ENCODE measurements at regions not wholly inside any gene's neighbourhood (a gene's known extent, or its start where the extent isn't known, plus 50 kb on each side); places are given as distances from the start of the nearest gene placed in this dataset.
"Not testable (repeated sequence)": the region's sequence is repeated elsewhere in the genome, so short reads cannot be mapped to it uniquely, and the experiment has no call there.

DNA sequence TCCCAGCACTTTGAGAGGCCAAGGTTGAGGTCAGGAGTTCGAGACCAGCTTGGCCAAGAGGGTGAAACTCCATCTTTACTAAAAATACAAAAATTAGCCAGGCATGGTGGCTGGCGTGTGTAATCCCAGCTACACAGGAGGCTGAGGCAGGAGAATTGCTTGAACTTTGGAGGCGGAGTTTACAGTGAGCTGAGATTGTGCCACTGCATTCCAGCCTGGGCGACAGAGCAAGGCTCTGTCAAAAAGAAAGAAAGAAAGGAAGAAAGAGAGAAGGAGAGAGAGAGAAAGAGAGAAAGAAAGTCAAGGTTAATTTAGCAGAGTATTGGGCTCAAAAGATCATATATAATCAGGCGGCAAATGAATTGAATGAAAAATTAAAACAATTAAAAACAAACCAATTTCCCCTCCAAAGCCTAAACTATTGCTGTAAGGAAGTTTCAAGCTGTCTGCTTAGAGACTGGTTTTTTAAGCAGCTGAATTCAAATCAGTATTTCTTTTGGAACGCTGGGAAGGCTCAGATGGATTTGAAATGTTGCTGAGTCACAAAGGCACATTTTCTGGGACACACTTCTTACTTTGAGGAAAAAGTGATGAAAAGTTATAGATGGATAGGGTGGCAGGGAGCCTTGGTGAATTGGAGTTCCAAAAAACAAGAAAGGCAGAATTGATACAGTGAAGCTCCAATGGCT is 81.3 kb upstream of the BHLHE40 start:
- Mint-ChIP-seq H3K4me3 (no peak overlapping the region), H3K36me3 (ENCODE audit: low read depth) (no peaks in the 10 kb centered on the region), H3K27me3 (no peaks in the 10 kb centered on the region), H3K9me3 (no peaks in the 10 kb centered on the region), H3K4me1 (ENCODE audit: low read depth) (peaks cover 20% of the 10 kb centered on the region), H3K27ac (peak overlapping the region; percentile 8)
- intact Hi-C loops (cut with micrococcal nuclease): no loop called here

DNA sequence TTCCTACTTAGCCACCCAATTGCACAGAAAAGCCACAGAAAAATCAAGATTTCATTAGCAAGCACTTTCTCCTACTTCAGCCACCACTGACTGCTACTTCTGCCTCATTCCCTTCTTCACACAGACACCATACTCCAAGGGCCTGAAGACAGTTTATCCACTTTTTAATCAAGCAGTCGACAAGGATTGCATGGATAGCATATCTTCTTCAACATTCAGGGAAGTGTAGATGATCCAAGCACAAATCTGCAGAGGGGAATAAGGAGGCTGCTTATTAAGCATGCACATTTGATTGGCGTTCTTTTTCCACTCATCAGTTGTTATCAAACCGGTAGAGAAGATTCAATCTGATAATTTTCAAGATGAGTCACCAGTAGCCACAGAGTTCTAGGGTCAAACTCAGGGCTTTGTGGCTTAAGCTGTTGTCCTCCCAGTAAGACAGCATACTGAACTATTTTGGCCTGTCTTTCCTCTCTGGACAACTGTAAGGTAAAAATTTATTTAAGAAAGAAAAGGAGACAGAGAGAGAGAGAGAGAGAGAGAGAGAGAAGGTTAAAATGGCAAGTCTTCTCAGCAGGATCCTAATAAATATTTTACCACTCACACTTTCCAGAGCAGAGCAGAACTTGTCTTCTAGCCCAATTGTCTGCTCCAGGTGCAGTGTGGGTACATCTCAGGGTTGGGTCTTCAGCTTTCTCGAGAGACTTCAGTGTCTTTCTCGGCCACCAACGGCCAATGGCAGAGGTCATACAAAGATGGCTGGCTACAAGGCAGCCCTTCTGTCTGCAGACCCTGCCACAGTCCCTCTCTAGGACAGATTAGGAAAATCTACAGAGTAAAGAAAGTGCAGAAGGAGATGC is 80.6 kb upstream of the BHLHE40 start:
- intact Hi-C loops (cut with micrococcal nuclease): no loop called here
- Mint-ChIP-seq H3K27me3 (no peaks in the 10 kb centered on the region), H3K4me1 (ENCODE audit: low read depth) (peaks cover 20% of the 10 kb centered on the region), H3K9me3 (no peaks in the 10 kb centered on the region), H3K27ac (no peak overlapping the region), H3K36me3 (ENCODE audit: low read depth) (no peaks in the 10 kb centered on the region), H3K4me3 (no peak overlapping the region)

DNA sequence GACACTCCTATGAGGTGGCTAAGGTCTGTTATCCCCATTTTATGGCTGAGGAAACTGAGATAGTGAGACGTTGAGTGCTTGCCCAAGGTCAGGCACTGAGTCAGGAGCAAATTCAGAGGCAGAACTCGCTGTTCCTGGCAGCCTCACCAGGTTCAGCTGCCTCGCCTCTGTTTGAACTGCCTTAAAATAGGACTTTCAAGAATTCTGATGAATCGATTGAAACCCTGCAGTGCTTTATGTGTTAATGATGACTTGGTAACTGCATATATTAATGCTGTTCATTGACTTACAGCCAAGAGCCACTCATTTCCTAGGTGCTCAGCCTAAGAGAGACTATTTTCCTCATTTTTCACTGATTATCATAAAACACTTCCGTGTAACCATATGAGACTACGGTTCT is 79.5 kb upstream of the BHLHE40 start:
- H3K9me3 Mint-ChIP-seq: no peaks in the 10 kb centered on the region
- no peaks in the 10 kb centered on the region for H3K27me3 Mint-ChIP-seq
- H3K4me3 Mint-ChIP-seq: no peak overlapping the region
- H3K27ac Mint-ChIP-seq: no peak overlapping the region
- intact Hi-C loops (cut with micrococcal nuclease): no loop called here
- H3K36me3 Mint-ChIP-seq (ENCODE audit: low read depth): no peaks in the 10 kb centered on the region
- H3K4me1 Mint-ChIP-seq (ENCODE audit: low read depth): peaks cover 20% of the 10 kb centered on the region

DNA sequence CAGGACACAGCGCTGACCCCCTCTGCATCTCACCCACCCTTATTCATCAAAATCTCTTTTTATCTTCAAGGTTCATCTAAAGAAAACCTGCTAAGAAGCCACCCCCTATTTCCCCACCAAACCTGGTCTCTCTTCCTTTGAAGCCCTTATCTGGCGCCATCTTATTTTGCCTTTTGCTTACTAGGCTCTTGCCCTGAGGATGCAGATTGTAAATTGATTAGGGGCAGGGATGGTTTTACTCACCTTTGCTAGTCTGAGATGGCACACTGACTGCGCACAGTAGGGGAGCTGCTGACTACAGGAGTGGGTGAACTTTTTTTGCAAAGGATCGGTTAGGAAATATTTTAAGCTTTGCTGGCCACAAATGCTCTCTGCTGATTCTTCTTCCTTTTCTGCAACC is 78.9 kb upstream of the BHLHE40 start:
- Mint-ChIP-seq H3K4me3 (no peak overlapping the region), H3K27ac (no peak overlapping the region), H3K4me1 (ENCODE audit: low read depth) (peaks cover 18% of the 10 kb centered on the region), H3K9me3 (no peaks in the 10 kb centered on the region), H3K36me3 (ENCODE audit: low read depth) (no peaks in the 10 kb centered on the region), H3K27me3 (no peaks in the 10 kb centered on the region)
- intact Hi-C loops (cut with micrococcal nuclease): no loop called here

DNA sequence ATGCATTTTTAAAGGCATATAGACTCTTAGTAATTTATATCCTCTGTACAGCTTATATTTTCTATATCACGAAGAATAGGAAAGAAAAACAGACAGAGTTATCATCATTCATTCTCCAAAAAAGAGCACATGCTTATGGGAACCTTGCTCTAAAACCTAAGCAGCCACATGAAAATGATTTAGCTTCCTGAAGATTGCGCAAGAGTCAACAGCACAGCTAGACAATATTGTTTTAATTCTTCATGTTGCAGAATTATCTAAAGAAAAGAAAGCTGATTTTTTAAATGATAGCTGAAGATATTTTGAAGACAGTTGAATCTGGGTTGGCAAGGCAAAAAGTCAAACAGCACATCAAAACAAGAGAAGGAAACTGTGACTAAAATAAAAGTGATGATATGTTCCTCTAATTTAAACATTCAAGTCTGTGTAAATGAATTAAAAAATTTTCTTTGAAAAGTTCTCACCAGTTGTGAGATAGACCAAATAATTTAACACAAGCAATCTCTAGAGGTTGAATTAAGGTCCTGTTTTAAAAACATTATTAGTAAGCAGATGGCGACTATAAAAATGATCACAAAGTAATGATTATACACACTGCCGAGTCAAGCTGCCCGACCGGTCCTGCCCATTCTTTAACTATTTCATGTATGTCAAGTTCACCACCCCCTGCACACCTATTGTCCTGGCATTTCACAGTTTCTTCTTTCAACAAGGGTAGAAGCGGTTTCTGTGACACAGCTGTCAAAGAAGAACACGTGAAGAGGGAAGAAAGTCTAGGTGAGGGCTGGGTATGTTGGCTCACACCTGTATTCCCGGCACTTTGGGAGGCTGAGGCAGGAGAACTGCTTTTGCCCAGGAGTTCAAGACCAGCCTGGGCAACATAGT is 74.2 kb upstream of the BHLHE40 start:
- Mint-ChIP-seq H3K4me1 (ENCODE audit: low read depth) (no peaks in the 10 kb centered on the region), H3K9me3 (no peaks in the 10 kb centered on the region), H3K27me3 (no peaks in the 10 kb centered on the region), H3K36me3 (ENCODE audit: low read depth) (no peaks in the 10 kb centered on the region), H3K4me3 (no peak overlapping the region), H3K27ac (no peak overlapping the region)
- intact Hi-C loops (cut with micrococcal nuclease): no loop called here

DNA sequence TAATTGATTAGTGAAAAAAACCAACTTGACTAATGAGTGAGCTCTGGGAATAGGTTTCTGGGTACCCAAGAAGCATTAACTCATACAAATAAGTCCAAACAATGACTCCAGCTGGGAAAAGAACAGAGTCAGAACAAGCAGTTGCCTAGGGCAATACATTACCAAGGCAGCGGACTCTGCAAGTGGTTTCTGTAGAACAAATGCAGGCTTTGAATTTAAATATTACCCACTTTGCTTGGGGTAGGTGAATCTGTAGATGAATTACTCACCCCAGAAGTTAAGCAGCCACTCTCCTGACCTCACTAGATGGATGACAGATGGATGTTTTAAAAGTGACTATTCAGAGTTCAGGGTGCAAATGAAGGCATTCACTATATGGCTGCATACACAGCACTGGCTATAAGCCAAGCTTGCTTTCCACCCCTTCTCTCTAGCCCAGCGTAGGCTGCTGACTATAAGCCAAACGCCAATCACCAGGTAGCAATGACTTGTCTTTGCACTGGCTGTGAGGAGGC is 73.1 kb upstream of the BHLHE40 start:
- Mint-ChIP-seq H3K27ac (no peak overlapping the region), H3K27me3 (no peaks in the 10 kb centered on the region), H3K9me3 (no peaks in the 10 kb centered on the region), H3K36me3 (ENCODE audit: low read depth) (no peaks in the 10 kb centered on the region), H3K4me3 (no peak overlapping the region), H3K4me1 (ENCODE audit: low read depth) (no peaks in the 10 kb centered on the region)
- intact Hi-C loops (cut with micrococcal nuclease): no loop called here

DNA sequence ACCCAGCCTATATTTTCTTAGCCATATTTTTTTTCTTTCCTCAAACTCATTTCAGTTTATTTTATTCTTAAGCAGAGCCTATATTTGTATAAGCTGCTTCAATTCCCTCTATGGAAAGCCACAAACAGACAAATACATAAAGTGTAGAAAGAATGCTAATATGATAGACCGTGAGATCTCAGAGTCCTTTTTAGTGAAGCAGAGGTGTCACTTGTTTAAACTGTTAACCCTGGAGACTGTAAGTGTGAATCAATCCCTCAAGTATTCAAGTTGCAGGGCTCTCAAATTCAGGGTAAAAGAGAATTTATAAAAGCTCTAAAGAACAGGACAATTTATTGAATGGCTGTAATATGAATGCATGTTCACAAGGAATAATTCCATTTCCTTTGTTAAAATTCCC is 72.2 kb upstream of the BHLHE40 start:
- H3K4me3 Mint-ChIP-seq: no peak overlapping the region
- intact Hi-C loops (cut with micrococcal nuclease): no loop called here
- no peaks in the 10 kb centered on the region for H3K9me3 Mint-ChIP-seq
- no peaks in the 10 kb centered on the region for H3K4me1 Mint-ChIP-seq (ENCODE audit: low read depth)
- no peaks in the 10 kb centered on the region for H3K36me3 Mint-ChIP-seq (ENCODE audit: low read depth)
- H3K27me3 Mint-ChIP-seq: no peaks in the 10 kb centered on the region
- no peak overlapping the region for H3K27ac Mint-ChIP-seq

DNA sequence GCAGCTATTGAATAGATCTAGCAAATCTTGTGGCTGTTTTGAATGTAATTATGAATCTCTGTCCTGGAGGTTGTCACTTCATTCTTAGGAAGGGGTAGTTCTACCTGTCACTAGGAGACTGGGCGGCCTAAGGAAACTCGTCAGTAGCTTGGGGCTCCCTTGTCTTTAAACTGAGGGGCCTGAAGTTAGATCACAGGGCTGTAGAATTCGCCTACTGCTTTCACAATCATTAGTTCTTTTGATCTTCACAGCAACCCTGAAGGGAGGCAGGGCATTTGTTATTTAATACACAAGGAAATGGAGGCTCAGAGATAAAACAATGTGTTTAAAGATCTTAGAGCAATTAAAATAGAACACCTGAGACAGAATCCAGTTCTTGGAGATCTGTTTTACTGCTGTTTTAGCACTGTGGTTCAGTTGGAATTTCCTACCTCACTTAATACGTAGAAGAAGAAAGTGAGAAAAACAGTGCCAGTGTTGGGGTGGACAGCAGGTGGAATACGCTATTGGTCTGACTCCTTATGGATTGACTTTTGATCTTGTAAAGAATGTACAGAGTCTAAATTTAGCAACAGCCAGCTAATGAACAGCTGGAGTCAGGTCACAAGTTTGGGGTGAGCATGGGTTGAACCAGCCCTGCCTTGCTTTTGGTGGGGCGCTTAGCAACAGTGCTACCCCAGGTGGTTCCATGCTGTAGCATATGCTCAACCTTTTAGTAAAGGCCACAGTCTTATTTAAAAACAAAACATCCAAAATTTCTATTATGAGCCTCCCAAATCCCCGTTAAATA is 71.4 kb upstream of the BHLHE40 start:
- no peak overlapping the region for H3K27ac Mint-ChIP-seq
- H3K4me3 Mint-ChIP-seq: no peak overlapping the region
- no peaks in the 10 kb centered on the region for H3K36me3 Mint-ChIP-seq (ENCODE audit: low read depth)
- H3K27me3 Mint-ChIP-seq: no peaks in the 10 kb centered on the region
- no peaks in the 10 kb centered on the region for H3K4me1 Mint-ChIP-seq (ENCODE audit: low read depth)
- intact Hi-C loops (cut with micrococcal nuclease): no loop called here
- no peaks in the 10 kb centered on the region for H3K9me3 Mint-ChIP-seq

DNA sequence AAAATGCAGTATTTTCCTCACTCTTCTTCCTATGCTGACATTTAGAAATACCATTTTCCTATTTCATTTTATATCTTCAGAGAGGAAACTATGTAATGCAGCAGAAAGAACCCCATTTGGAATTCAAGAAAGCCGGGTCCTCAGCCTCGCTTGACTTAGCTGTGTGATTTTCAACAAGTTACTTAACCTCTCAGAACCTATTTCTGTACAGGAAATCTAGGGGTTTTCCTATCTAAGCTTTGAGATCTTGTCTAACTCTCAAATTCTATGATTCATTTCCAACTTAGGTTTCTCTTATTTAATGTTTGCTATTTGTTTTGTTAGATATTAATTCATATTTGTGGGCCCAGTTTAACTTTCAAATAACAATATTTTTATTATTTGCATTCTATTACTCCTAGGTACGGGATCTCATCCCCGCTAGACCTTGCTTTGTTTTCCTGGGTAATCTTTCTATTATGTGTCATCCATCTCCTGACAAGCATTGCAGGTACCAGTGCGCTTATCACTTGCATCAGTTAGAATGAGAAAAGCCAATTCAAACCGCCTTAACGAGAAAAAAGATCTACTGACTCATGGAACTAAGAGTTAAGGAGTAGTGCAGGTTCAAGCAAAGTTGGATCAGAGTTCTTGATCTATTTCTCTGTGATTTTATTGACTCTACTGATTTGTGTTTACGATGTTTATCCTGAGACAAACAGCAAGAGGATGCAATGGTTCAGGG is 70.6 kb upstream of the BHLHE40 start:
- Mint-ChIP-seq H3K27ac (no peak overlapping the region), H3K27me3 (no peaks in the 10 kb centered on the region), H3K9me3 (peaks cover 5% of the 10 kb centered on the region), H3K4me3 (no peak overlapping the region), H3K4me1 (ENCODE audit: low read depth) (no peaks in the 10 kb centered on the region), H3K36me3 (ENCODE audit: low read depth) (no peaks in the 10 kb centered on the region)
- intact Hi-C loops (cut with micrococcal nuclease): no loop called here

DNA sequence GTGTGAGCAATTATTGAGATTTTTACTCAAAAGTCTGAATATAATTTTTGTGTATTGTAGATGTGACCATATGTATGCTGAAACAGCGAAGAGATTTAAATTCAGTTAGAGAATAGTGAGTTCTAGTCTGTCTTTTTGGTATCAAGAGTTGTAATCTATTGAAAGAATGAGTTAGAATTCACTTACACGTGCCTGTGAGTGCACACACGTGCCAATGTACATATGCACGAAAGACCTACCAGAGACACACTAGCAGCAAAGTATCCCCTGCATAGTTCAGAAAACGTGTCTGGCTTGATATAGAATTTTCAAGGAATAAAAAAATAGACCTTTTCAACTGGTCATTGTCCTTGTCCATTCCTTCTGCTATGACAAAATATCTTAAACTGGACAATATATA is 64.8 kb upstream of the BHLHE40 start:
- intact Hi-C loops (cut with micrococcal nuclease): no loop called here

DNA sequence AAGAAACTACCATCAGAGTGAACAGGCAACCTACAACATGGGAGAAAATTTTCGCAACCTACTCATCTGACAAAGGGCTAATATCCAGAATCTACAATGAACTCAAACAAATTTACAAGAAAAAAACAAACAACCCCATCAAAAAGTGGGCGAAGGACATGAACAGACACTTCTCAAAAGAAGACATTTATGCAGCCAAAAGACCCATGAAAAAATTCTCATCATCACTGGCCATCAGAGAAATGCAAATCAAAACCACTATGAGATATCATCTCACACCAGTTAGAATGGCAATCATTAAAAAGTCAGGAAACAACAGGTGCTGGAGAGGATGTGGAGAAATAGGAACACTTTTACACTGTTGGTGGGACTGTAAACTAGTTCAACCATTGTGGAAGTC is 57.6 kb upstream of the BHLHE40 start:
- intact Hi-C loops (cut with micrococcal nuclease); H3K36me3 Mint-ChIP-seq (ENCODE audit: low read depth); H3K4me1 Mint-ChIP-seq (ENCODE audit: low read depth); H3K27me3 Mint-ChIP-seq; H3K9me3 Mint-ChIP-seq; H3K27ac Mint-ChIP-seq; H3K4me3 Mint-ChIP-seq: not testable (repeated sequence)

More for the DNA sequence above, 64.8 kb upstream of the BHLHE40 start:
- Mint-ChIP-seq H3K4me3 (no peak overlapping the region), H3K4me1 (ENCODE audit: low read depth) (no peaks in the 10 kb centered on the region), H3K36me3 (ENCODE audit: low read depth) (no peaks in the 10 kb centered on the region), H3K27ac (no peak overlapping the region), H3K27me3 (no peaks in the 10 kb centered on the region), H3K9me3 (peaks cover 11% of the 10 kb centered on the region)

DNA sequence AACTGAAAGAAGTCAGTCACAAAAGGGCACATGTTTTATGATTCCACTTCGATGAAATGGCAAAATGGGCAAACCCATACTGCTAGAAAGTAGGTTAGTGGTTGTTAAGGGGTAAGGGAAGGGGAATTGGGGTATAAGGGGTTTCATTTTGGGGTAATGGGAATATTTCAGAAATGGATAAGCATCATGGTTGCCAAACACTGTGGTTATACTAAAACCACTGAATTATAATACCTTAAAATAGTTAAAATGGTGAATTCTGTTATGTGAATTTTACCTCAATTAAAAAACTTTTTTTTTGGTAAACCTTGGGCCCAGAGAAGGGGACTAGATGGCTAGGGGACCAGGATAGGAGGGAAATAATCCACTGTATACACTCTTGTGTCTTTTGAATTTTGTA is 52.3 kb upstream of the BHLHE40 start:
- intact Hi-C loops (cut with micrococcal nuclease): no loop called here
- Mint-ChIP-seq H3K4me3 (no peak overlapping the region), H3K4me1 (ENCODE audit: low read depth) (peaks cover 5% of the 10 kb centered on the region), H3K27ac (no peak overlapping the region), H3K9me3 (no peaks in the 10 kb centered on the region), H3K27me3 (no peaks in the 10 kb centered on the region), H3K36me3 (ENCODE audit: low read depth) (no peaks in the 10 kb centered on the region)

DNA sequence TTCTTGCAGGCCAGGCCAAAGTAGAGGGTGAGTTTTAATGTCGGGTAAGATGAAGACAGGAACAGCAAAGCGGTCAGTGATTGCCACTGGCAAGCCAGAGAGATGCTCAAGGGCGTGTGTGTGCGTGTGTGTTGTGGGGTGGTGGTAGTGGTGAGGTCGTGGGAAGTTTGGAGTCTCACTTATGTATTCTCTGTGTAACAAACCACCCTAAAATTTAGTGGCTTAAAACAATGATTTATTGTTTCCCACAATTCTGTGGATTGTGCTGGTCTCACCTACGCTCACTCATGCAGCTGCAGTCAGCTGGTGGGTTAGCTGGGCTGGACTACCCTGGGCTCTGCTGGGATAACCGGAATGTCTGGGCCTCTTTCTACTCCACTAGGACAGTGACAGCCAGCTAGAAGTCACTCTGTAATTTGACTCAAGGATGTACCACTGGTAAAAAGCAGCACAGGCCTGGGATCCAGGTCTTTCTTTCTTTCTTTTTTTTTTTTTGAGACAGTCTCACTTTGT is 50.9 kb upstream of the BHLHE40 start:
- H3K4me3 Mint-ChIP-seq: no peak overlapping the region

More for the DNA sequence above, 50.9 kb upstream of the BHLHE40 start:
- intact Hi-C loops (cut with micrococcal nuclease): no loop called here
- H3K27me3 Mint-ChIP-seq: no peaks in the 10 kb centered on the region
- H3K9me3 Mint-ChIP-seq: no peaks in the 10 kb centered on the region
- H3K4me1 Mint-ChIP-seq (ENCODE audit: low read depth): peaks cover 5% of the 10 kb centered on the region
- H3K27ac Mint-ChIP-seq: peak overlapping the region; percentile 23
- no peaks in the 10 kb centered on the region for H3K36me3 Mint-ChIP-seq (ENCODE audit: low read depth)
